ENCODE measurements at regions not wholly inside any gene's neighbourhood (a gene's known extent, or its start where the extent isn't known, plus 50 kb on each side); places are given as distances from the start of the nearest gene placed in this dataset.

- TF ChIP-seq, protein P1, sequence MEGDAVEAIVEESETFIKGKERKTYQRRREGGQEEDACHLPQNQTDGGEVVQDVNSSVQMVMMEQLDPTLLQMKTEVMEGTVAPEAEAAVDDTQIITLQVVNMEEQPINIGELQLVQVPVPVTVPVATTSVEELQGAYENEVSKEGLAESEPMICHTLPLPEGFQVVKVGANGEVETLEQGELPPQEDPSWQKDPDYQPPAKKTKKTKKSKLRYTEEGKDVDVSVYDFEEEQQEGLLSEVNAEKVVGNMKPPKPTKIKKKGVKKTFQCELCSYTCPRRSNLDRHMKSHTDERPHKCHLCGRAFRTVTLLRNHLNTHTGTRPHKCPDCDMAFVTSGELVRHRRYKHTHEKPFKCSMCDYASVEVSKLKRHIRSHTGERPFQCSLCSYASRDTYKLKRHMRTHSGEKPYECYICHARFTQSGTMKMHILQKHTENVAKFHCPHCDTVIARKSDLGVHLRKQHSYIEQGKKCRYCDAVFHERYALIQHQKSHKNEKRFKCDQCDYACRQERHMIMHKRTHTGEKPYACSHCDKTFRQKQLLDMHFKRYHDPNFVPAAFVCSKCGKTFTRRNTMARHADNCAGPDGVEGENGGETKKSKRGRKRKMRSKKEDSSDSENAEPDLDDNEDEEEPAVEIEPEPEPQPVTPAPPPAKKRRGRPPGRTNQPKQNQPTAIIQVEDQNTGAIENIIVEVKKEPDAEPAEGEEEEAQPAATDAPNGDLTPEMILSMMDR (conservative IDR thresholded peaks at IDR 0.05), result no peak
- TF ChIP-seq EZH2 (IDR thresholded peaks at IDR 0.05; ENCODE audit: low read depth), result no peak
Observed at GRCh38 chr1:14061204-14061603, 361.2 kb downstream of the PRDM2 start.

Data from PC-9 (cell line).